ENCODE measurements at regions not wholly inside any gene's neighbourhood (a gene's known extent, or its start where the extent isn't known, plus 50 kb on each side); places are given as distances from the start of the nearest gene placed in this dataset.
A peak's percentile ranks its signal among the peaks of the same experiment; 100 is the strongest.

- no peak for DNase-seq (ENCODE audit: low spot score)
Measured at GRCh38 chr5:112625246-112625645, 112.4 kb upstream of the APC start.

GRCh38 chr5:112625689-112626438, 111.8 kb upstream of the APC start:
- no peak for DNase-seq (ENCODE audit: low spot score)

- DNase-seq (ENCODE audit: low spot score) = no peak
Measured at GRCh38 chr5:112626715-112627114, 111.0 kb upstream of the APC start.

GRCh38 chr5:112628214-112628980, 109.3 kb upstream of the APC start:
- no peak for DNase-seq (ENCODE audit: low spot score)

- no peak for DNase-seq (ENCODE audit: low spot score)
Measured at GRCh38 chr5:112630246-112631009, 107.3 kb upstream of the APC start.

- no peak for DNase-seq (ENCODE audit: low spot score)
Measured at GRCh38 chr5:112634166-112634565, 103.5 kb upstream of the APC start.

GRCh38 chr5:112634796-112635195, 102.9 kb upstream of the APC start:
- DNase-seq (ENCODE audit: low spot score) = no peak

- DNase-seq (ENCODE audit: low spot score) = no peak
Measured at GRCh38 chr5:112635276-112635675, 102.4 kb upstream of the APC start.

- no peak for DNase-seq (ENCODE audit: low spot score)
Measured at GRCh38 chr5:112635771-112636731, 101.6 kb upstream of the APC start.

GRCh38 chr5:112636751-112637150, 100.9 kb upstream of the APC start:
- DNase-seq (ENCODE audit: low spot score) = no peak

GRCh38 chr5:112637343-112637742, 100.3 kb upstream of the APC start:
- DNase-seq (ENCODE audit: low spot score) = no peak

- no peak for DNase-seq (ENCODE audit: low spot score)
Measured at GRCh38 chr5:112640546-112640945, 97.1 kb upstream of the APC start.

GRCh38 chr5:112641515-112642110, 96.1 kb upstream of the APC start:
- no peak for DNase-seq (ENCODE audit: low spot score)

- no peak for DNase-seq (ENCODE audit: low spot score)
Measured at GRCh38 chr5:112642885-112643284, 94.8 kb upstream of the APC start.

GRCh38 chr5:112643339-112643971, 94.2 kb upstream of the APC start:
- DNase-seq (ENCODE audit: low spot score) = no peak

GRCh38 chr5:112646139-112646936, 91.3 kb upstream of the APC start:
- DNase-seq (ENCODE audit: low spot score) = no peak

- DNase-seq (ENCODE audit: low spot score) = no peak
Measured at GRCh38 chr5:112647428-112647827, 90.3 kb upstream of the APC start.

GRCh38 chr5:112648264-112648663, 89.4 kb upstream of the APC start:
- no peak for DNase-seq (ENCODE audit: low spot score)

GRCh38 chr5:112649882-112650281, 87.8 kb upstream of the APC start:
- peak; percentile 3 for DNase-seq (ENCODE audit: low spot score)
